DND-41 (cell line): ENCODE measurements at regions not wholly inside any gene's neighbourhood (a gene's known extent, or its start where the extent isn't known, plus 50 kb on each side); places are given as distances from the start of the nearest gene placed in this dataset.

Source experiments
- ATAC-seq: fragments of 200-7000 bp; cut with Tn5 transposase; 3 replicates; pipeline ENCODE4 v1.9.1; 2021; ENCODE audit warnings: low read depth; ENCODE audit not compliant: insufficient read depth
- DNase-seq: peaks from one replicate; pipeline ENCODE4 v3.0.0-alpha.2; 2020
- H2AFZ ChIP-seq: 2 replicates; pipeline ENCODE4 v1.6.0; 2012; ENCODE audit warnings: low read depth, low read length
- H3K27ac ChIP-seq: 2 replicates; pipeline ENCODE4 v1.5.1; 2012; ENCODE audit warnings: low read length, inconsistent platforms
- H3K27me3 ChIP-seq: fragments of 200-600 bp; sonication (generic); 2 replicates; pipeline ENCODE4 v1.6.0; 2012; ENCODE audit warnings: low read length, mild to moderate bottlenecking, inconsistent platforms; ENCODE audit not compliant: insufficient read depth, poor library complexity
- H3K36me3 ChIP-seq: 2 replicates; pipeline ENCODE4 v1.5.1; 2012; ENCODE audit warnings: low read length, inconsistent platforms; ENCODE audit not compliant: insufficient read depth
- H3K4me1 ChIP-seq: 2 replicates; pipeline ENCODE4 v1.5.1; 2012; ENCODE audit warnings: mild to moderate bottlenecking, low read length; ENCODE audit not compliant: insufficient read depth
- H3K4me2 ChIP-seq: 2 replicates; pipeline ENCODE4 v1.6.0; 2012; ENCODE audit warnings: mild to moderate bottlenecking, moderate library complexity, low read length, inconsistent platforms; ENCODE audit not compliant: insufficient read depth
- H3K4me3 ChIP-seq, 2 experiments: fragments of 200-600 bp in 1 of 2; shearing (Covaris generic) in 1 of 2; 2 replicates each; pipeline ENCODE4 v1.5.1; 2012 to 2016; ENCODE audit warnings: inconsistent platforms in 2 of 2, low read length in 2 of 2, mild to moderate bottlenecking in 2 of 2, low read depth in 1 of 2, moderate library complexity in 1 of 2
- H3K79me2 ChIP-seq: 2 replicates; pipeline ENCODE4 v1.6.0; 2012; ENCODE audit warnings: low read length, inconsistent platforms; ENCODE audit not compliant: insufficient read depth
- H3K9ac ChIP-seq: 2 replicates; pipeline ENCODE4 v1.6.0; 2012; ENCODE audit warnings: low read depth, mild to moderate bottlenecking, inconsistent platforms, low read length, moderate library complexity
- H3K9me3 ChIP-seq: 2 replicates; pipeline ENCODE4 v1.5.1; 2012; ENCODE audit warnings: low read length, moderate library complexity, mild to moderate bottlenecking, inconsistent platforms; ENCODE audit not compliant: insufficient read depth, severe bottlenecking
- H4K20me1 ChIP-seq: 2 replicates; pipeline ENCODE4 v1.6.0; 2012; ENCODE audit warnings: low read length; ENCODE audit not compliant: insufficient read depth
- CTCF ChIP-seq: IDR thresholded peaks from 2 replicates; pipeline ENCODE4 v1.5.1; 2012; ENCODE audit warnings: borderline replicate concordance, low read length, moderate library complexity, mild to moderate bottlenecking; ENCODE audit not compliant: poor library complexity, severe bottlenecking; ENCODE audit errors: extremely low read depth
- EZH2 ChIP-seq: IDR thresholded peaks from 3 replicates; pipeline ENCODE4 v1.6.1; 2012; ENCODE audit warnings: borderline replicate concordance, low read depth, mild to moderate bottlenecking, moderate library complexity, low read length, inconsistent platforms; ENCODE audit not compliant: severe bottlenecking

GRCh38 chr13:62556978-62557377 lies 1141.3 kb upstream of the PCDH20 start:
- no peaks in the 10 kb centered on the region for H3K36me3 ChIP-seq
- H3K79me2 ChIP-seq, result no peaks in the 10 kb centered on the region
- H4K20me1 ChIP-seq, result no peaks in the 10 kb centered on the region
- no peak overlapping the region for H3K9ac ChIP-seq
- DNase-seq, result no peak
- H3K4me2 ChIP-seq, result no peak overlapping the region
- no peak overlapping the region for H3K27ac ChIP-seq
- no peaks in the 10 kb centered on the region for H3K4me1 ChIP-seq
- TF ChIP-seq EZH2 (no peak), CTCF (no peak)
- H2AFZ ChIP-seq, result no peak overlapping the region
- H3K9me3 ChIP-seq, result no peaks in the 10 kb centered on the region
- ATAC-seq, result no peak
- H3K4me3 ChIP-seq, result no peak overlapping the region
- no peaks in the 10 kb centered on the region for H3K27me3 ChIP-seq

DNA sequence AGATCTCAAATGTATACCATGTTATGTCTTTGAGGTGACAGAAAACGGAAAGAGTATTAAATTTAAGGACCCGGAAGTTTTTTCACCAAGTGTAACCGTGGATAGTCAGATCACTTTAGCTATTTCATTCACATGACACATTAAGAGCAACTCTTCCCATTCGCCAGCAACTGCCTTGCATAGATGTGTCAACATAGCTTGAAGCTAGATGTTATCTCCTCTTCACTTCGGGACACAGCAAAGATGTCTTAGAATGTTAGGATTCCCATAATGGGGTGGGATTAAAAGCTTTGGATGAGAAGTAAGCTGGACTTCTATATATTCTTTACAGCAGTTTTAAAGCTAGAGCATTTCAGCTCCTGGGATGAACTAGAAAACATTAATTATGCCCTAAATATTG lies 1135.9 kb upstream of the PCDH20 start:
- H3K4me2 ChIP-seq, result no peak overlapping the region
- 0 out of 2 replicates have a peak overlapping the region, but pooled peaks have one; percentile 2 for H2AFZ ChIP-seq
- ATAC-seq, result no peak
- no peaks in the 10 kb centered on the region for H3K79me2 ChIP-seq
- no peak overlapping the region for H3K27ac ChIP-seq
- DNase-seq, result no peak
- no peaks in the 10 kb centered on the region for H4K20me1 ChIP-seq
- H3K4me3 ChIP-seq, result no peak overlapping the region
- no peaks in the 10 kb centered on the region for H3K4me1 ChIP-seq
- no peak overlapping the region for H3K9ac ChIP-seq
- no peaks in the 10 kb centered on the region for H3K27me3 ChIP-seq
- TF ChIP-seq EZH2 (no peak), CTCF (no peak)
- H3K36me3 ChIP-seq, result no peaks in the 10 kb centered on the region
- no peaks in the 10 kb centered on the region for H3K9me3 ChIP-seq

DNA sequence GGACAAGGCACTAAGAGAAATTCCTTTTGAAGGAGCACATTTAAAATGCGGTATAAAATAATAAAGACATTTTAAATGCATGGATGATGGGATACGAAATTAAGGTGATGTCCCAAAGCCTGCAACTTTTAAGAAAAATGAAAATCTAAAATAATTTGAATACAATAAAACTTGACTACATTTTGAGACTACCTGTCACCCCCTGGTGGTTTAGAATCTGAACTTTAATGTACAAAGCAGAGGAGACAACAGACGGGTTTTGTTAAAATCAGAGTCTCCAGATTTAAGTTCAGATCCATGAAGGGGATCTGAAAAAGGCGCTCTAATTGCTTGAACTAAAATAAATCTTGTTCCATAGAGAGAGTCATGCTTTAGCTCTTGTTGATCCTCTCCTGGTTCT lies 1129.3 kb upstream of the PCDH20 start:
- Histone ChIP-seq H3K36me3 (no peaks in the 10 kb centered on the region), H3K9ac (no peak overlapping the region), H4K20me1 (no peaks in the 10 kb centered on the region), H3K27me3 (no peaks in the 10 kb centered on the region), H3K4me1 (no peaks in the 10 kb centered on the region), H2AFZ (no peak overlapping the region), H3K9me3 (no peaks in the 10 kb centered on the region), H3K27ac (no peak overlapping the region), H3K79me2 (no peaks in the 10 kb centered on the region), H3K4me2 (no peak overlapping the region), H3K4me3 (no peak overlapping the region)
- no peak for TF ChIP-seq EZH2
- DNase-seq (no peak), ATAC-seq (no peak)

DNA sequence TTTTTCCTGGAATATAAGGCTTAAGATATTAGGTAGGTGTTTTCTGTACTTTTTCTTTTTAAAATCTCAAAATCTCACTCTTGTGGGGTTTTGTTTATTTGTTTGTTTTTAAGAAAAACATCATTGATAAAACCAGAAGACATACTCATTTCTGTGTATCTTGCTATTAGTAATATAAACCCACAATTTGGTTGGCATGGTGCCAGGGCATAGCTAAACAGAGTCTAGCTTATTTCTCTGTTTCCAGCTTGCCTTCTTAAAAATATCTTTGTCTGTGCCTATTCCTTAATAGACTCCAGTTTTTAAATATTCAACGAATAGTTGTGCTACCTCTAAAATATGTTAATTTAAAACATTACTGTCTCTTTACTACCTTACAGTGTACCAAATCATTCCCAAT lies 1121.9 kb upstream of the PCDH20 start:
- Histone ChIP-seq H3K9ac (no peak overlapping the region), H3K79me2 (no peaks in the 10 kb centered on the region), H3K4me2 (no peak overlapping the region), H3K4me3 (no peak overlapping the region), H3K27me3 (no peaks in the 10 kb centered on the region), H3K9me3 (no peaks in the 10 kb centered on the region), H3K36me3 (no peaks in the 10 kb centered on the region), H3K27ac (no peak overlapping the region), H2AFZ (no peak overlapping the region), H4K20me1 (no peaks in the 10 kb centered on the region), H3K4me1 (no peaks in the 10 kb centered on the region)
- no peak for TF ChIP-seq CTCF
- TF ChIP-seq EZH2, result no peak
- no peak for ATAC-seq
- DNase-seq, result no peak
